ENCODE measurements at regions not wholly inside any gene's neighbourhood (a gene's known extent, or its start where the extent isn't known, plus 50 kb on each side); places are given as distances from the start of the nearest gene placed in this dataset.

DNA sequence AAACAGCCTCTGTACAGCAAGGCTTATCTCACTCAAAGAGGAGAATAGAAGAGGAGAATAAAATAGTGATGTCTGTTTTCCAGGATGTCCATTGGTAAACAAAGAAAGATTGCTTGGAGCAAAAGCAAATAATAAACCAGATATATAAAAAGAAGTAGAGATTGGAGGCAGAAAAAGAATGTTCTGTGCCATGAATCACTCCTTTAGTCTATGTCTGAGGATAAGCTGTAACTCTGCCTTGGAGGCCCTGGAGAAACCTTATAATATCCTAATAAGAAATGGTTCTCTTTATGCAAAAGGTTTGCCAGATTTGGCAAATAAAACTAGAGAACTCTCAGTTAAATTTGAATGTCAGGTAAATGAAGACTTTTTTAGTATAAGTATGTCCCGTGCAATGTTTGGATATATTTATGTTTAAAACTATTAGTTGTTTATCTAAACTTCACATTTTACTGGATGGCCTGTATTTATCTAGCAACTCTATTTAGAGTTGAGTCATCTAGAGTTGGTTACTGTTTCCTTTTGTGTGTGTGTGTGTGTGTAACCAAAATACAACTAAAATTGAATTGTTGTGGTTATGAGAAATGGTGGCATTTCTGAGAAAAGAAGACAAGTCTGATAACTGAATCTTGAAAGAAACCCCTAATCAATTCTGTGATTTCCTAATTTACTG is 510.3 kb upstream of the SETBP1 start:
- no peaks in the 10 kb centered on the region for H3K36me3 ChIP-seq (ENCODE audit: control insufficient read depth in 2 of 2, insufficient read depth in 1 of 2, low read length in 2 of 2)
- no peaks in the 10 kb centered on the region for H3K9me3 ChIP-seq (ENCODE audit: control insufficient read depth, insufficient read depth, low read depth, low read length)
- H3K4me1 ChIP-seq (ENCODE audit: control insufficient read depth, insufficient read depth, low read length): no peaks in the 10 kb centered on the region
- TF ChIP-seq ZNF571 (tag by site-specific recombination; IDR thresholded peaks at IDR 0.05): no peak
- TF ChIP-seq ZNF366 (tag by site-specific recombination; conservative IDR thresholded peaks at IDR 0.05): no peak
- TF ChIP-seq ZNF248 (tag by site-specific recombination; IDR thresholded peaks at IDR 0.05): no peak
- TF ChIP-seq ZNF335 (tag by site-specific recombination; conservative IDR thresholded peaks at IDR 0.05): no peak
- no peak for TF ChIP-seq GLIS1 (tag by site-specific recombination; IDR thresholded peaks at IDR 0.05)
- TF ChIP-seq, protein P1, sequence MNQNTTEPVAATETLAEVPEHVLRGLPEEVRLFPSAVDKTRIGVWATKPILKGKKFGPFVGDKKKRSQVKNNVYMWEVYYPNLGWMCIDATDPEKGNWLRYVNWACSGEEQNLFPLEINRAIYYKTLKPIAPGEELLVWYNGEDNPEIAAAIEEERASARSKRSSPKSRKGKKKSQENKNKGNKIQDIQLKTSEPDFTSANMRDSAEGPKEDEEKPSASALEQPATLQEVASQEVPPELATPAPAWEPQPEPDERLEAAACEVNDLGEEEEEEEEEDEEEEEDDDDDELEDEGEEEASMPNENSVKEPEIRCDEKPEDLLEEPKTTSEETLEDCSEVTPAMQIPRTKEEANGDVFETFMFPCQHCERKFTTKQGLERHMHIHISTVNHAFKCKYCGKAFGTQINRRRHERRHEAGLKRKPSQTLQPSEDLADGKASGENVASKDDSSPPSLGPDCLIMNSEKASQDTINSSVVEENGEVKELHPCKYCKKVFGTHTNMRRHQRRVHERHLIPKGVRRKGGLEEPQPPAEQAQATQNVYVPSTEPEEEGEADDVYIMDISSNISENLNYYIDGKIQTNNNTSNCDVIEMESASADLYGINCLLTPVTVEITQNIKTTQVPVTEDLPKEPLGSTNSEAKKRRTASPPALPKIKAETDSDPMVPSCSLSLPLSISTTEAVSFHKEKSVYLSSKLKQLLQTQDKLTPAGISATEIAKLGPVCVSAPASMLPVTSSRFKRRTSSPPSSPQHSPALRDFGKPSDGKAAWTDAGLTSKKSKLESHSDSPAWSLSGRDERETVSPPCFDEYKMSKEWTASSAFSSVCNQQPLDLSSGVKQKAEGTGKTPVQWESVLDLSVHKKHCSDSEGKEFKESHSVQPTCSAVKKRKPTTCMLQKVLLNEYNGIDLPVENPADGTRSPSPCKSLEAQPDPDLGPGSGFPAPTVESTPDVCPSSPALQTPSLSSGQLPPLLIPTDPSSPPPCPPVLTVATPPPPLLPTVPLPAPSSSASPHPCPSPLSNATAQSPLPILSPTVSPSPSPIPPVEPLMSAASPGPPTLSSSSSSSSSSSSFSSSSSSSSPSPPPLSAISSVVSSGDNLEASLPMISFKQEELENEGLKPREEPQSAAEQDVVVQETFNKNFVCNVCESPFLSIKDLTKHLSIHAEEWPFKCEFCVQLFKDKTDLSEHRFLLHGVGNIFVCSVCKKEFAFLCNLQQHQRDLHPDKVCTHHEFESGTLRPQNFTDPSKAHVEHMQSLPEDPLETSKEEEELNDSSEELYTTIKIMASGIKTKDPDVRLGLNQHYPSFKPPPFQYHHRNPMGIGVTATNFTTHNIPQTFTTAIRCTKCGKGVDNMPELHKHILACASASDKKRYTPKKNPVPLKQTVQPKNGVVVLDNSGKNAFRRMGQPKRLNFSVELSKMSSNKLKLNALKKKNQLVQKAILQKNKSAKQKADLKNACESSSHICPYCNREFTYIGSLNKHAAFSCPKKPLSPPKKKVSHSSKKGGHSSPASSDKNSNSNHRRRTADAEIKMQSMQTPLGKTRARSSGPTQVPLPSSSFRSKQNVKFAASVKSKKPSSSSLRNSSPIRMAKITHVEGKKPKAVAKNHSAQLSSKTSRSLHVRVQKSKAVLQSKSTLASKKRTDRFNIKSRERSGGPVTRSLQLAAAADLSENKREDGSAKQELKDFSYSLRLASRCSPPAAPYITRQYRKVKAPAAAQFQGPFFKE (tag by site-specific recombination; IDR thresholded peaks at IDR 0.05; ENCODE audit: borderline replicate concordance): no peak
- no peak for TF ChIP-seq ZBTB11 (tag by site-specific recombination; conservative IDR thresholded peaks at IDR 0.05; ENCODE audit: low read depth)
- no peak for TF ChIP-seq ZXDB (tag by site-specific recombination; IDR thresholded peaks at IDR 0.05)
- no peak for TF ChIP-seq ZNF10 (tag by site-specific recombination; IDR thresholded peaks at IDR 0.05)
- no peak for TF ChIP-seq ZNF600 (tag by site-specific recombination; IDR thresholded peaks at IDR 0.05)
- no peak for TF ChIP-seq ZBTB49 (tag by site-specific recombination; IDR thresholded peaks at IDR 0.05; ENCODE audit: low read depth)
- TF ChIP-seq FEZF1 (tag by site-specific recombination; IDR thresholded peaks at IDR 0.05): no peak
- TF ChIP-seq ZBTB17 (tag by site-specific recombination; IDR thresholded peaks at IDR 0.05): no peak
- no peak for TF ChIP-seq SCRT2 (tag by site-specific recombination; IDR thresholded peaks at IDR 0.05)
- TF ChIP-seq ZNF624 (tag by site-specific recombination; IDR thresholded peaks at IDR 0.05): no peak
- TF ChIP-seq ZNF155 (tag by site-specific recombination; IDR thresholded peaks at IDR 0.05): no peak
- TF ChIP-seq ZNF311 (tag by site-specific recombination; IDR thresholded peaks at IDR 0.05; ENCODE audit: borderline replicate concordance): no peak
- no peak for TF ChIP-seq ZSCAN23 (tag by site-specific recombination; IDR thresholded peaks at IDR 0.05)
- ChIA-PET CTCF (no interaction called here), POLR2A (no interaction called here)
- no peak overlapping the region for H3K4me3 ChIP-seq (ENCODE audit: low read depth, low read length)
- H3K27ac ChIP-seq (ENCODE audit: extremely low read depth, low read depth, low read length): no peak overlapping the region

Data from HEK293 (cell line).